ENCODE measurements at regions not wholly inside any gene's neighbourhood (a gene's known extent, or its start where the extent isn't known, plus 50 kb on each side); places are given as distances from the start of the nearest gene placed in this dataset.

DNA sequence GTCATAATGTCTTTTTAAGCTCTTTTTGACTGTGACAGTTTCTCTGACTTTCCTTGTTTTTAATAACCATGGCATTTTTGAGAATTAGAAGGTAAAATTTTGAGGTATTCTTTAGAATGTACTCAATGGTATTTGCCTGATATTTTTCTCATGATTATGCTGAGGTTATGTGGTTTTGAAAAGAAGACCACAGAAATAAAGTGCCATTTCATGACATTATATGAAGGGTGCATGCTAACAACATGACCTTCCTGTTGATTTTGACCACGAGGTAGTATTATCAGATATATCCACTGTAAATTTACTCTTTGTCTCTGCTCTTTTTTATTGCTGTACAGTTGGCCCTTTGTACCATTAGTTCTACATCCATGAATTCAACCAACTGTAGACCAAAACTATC, 1418.5 kb downstream of the PLA2G4A start:
- Histone ChIP-seq H3K27ac (no peak overlapping the region), H3K36me3 (no peaks in the 10 kb centered on the region), H3K4me1 (no peaks in the 10 kb centered on the region), H3K4me3 (replicated peaks in 1 of 3) (no peak overlapping the region), H3K27me3 (no peaks in the 10 kb centered on the region), H3K9me3 (no peaks in the 10 kb centered on the region)
- DNase-seq, result no peak
- intact Hi-C loops (cut with DNase I), result no loop called here
- no peak for TF ChIP-seq POLR2A (IDR thresholded peaks at IDR 0.05)
- TF ChIP-seq, protein P1, sequence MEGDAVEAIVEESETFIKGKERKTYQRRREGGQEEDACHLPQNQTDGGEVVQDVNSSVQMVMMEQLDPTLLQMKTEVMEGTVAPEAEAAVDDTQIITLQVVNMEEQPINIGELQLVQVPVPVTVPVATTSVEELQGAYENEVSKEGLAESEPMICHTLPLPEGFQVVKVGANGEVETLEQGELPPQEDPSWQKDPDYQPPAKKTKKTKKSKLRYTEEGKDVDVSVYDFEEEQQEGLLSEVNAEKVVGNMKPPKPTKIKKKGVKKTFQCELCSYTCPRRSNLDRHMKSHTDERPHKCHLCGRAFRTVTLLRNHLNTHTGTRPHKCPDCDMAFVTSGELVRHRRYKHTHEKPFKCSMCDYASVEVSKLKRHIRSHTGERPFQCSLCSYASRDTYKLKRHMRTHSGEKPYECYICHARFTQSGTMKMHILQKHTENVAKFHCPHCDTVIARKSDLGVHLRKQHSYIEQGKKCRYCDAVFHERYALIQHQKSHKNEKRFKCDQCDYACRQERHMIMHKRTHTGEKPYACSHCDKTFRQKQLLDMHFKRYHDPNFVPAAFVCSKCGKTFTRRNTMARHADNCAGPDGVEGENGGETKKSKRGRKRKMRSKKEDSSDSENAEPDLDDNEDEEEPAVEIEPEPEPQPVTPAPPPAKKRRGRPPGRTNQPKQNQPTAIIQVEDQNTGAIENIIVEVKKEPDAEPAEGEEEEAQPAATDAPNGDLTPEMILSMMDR (IDR thresholded peaks at IDR 0.05), result no peak
- 56 to 60% methylated on average over 1 of the region's 1 CpG for WGBS, 2 donors

DNA sequence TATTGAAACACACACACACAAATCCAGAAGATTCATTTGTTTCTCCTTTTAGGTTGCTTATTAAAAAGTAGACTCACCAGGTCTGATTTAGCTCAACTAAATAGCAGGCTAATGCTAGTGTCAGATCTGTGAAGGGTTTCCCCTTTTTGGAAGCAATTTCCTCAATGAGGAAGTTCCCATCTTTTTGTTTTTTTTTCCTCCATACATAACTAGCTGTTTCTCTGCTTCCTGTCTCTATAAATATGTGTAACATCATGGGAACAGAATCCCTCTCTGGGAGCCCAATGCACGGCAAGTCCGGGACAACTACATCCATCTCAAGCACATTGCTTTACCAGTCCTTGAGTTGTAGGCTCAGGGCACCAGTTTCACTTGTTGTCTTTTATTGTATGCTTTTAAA, 1421.1 kb downstream of the PLA2G4A start:
- 57 to 70% methylated on average over 2 of the region's 2 CpGs for WGBS, 2 donors
- H3K4me1 ChIP-seq, result no peaks in the 10 kb centered on the region
- no peak overlapping the region for H3K4me3 ChIP-seq (replicated peaks in 1 of 3)
- intact Hi-C loops (cut with DNase I), result no loop called here
- no peaks in the 10 kb centered on the region for H3K36me3 ChIP-seq
- no peak for DNase-seq
- H3K27ac ChIP-seq, result no peak overlapping the region
- H3K9me3 ChIP-seq, result no peaks in the 10 kb centered on the region
- TF ChIP-seq, protein P1 (IDR thresholded peaks at IDR 0.05), result no peak
- no peak for TF ChIP-seq POLR2A (IDR thresholded peaks at IDR 0.05)
- no peaks in the 10 kb centered on the region for H3K27me3 ChIP-seq

DNA sequence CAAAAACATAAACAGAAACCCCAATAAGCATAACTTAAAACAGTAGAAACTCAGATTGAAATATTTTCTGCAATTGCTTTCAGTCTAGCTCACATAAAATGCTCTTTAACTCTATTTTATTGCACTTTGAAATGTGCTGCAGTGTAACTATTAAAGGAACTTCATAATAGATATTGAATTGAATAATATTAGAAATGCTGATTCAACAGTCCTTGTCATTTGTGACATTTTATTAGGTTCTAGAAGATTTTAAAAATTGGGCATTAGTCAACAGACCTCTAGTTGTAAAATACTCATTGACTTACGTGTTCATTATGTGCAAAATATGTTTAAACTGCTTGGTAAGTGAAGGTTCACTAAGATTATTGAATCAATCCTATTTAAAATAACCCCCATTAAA, 1422.3 kb downstream of the PLA2G4A start:
- H3K27ac ChIP-seq, result no peak overlapping the region
- DNase-seq, result no peak
- 90 to 97% methylated on average over 1 of the region's 1 CpG for WGBS, 2 donors
- no peak overlapping the region for H3K4me3 ChIP-seq (replicated peaks in 1 of 3)
- intact Hi-C loops (cut with DNase I), result no loop called here
- no peaks in the 10 kb centered on the region for H3K36me3 ChIP-seq
- H3K9me3 ChIP-seq, result no peaks in the 10 kb centered on the region
- H3K27me3 ChIP-seq, result no peaks in the 10 kb centered on the region
- H3K4me1 ChIP-seq, result no peaks in the 10 kb centered on the region
- TF ChIP-seq POLR2A (IDR thresholded peaks at IDR 0.05), result no peak
- TF ChIP-seq, protein P1 (IDR thresholded peaks at IDR 0.05), result no peak

DNA sequence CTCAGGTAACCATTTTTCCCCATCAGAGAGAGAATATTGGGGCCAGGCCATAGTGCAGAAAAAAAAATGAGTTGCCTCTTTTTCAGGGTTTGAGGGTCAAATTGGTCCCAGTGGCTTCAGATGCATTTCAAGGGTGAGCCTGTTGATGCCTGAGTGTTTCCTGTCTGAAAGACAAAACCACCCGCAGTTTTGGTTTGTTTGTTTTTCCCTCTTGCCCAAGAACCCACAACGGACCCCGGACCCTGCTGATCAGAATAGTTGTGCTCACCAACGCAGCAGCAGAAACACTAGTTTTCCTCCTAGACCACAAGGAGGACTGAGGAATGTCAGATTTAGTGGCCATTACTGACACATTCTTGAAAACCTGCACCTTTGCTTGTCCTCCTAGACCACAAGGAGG, 1433.1 kb downstream of the PLA2G4A start:
- no peaks in the 10 kb centered on the region for H3K27me3 ChIP-seq
- TF ChIP-seq POLR2A (IDR thresholded peaks at IDR 0.05), result no peak
- TF ChIP-seq, protein P1 (IDR thresholded peaks at IDR 0.05), result no peak
- no peak for DNase-seq
- H3K4me3 ChIP-seq (replicated peaks in 1 of 3), result no peak overlapping the region
- WGBS, 2 donors, result 77 to 81% methylated on average over 4 of the region's 4 CpGs
- H3K27ac ChIP-seq, result no peak overlapping the region
- H3K9me3 ChIP-seq, result no peaks in the 10 kb centered on the region
- H3K4me1 ChIP-seq, result no peaks in the 10 kb centered on the region
- intact Hi-C loops (cut with DNase I), result no loop called here
- no peaks in the 10 kb centered on the region for H3K36me3 ChIP-seq

DNA sequence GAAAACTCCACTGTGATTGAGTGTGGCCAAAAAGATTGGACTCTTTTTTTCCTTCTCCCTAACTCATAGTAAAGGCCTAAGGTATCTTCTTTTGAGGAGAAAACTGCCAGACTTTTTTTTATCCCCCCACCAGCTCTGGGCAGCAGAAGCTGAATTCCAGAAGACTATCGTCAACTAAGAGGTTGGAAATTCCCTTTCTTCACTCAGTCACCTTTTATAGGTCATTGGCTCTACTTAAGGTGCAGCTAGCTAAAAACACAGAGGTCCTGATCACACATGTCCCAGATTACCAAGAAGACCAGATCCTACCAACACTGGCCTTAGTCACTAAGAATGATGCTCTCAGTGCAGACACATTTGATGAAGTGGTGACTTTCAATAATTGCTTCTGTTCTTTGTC, 1441.2 kb downstream of the PLA2G4A start:
- intact Hi-C loops (cut with DNase I), result no loop called here
- H3K27ac ChIP-seq, result no peak overlapping the region
- 74 to 96% methylated on average over 1 of the region's 1 CpG for WGBS, 2 donors

More for the DNA sequence above, 1441.2 kb downstream of the PLA2G4A start:
- no peak for DNase-seq
- H3K36me3 ChIP-seq, result no peaks in the 10 kb centered on the region
- H3K4me1 ChIP-seq, result no peaks in the 10 kb centered on the region
- H3K4me3 ChIP-seq (replicated peaks in 1 of 3), result no peak overlapping the region
- TF ChIP-seq POLR2A (IDR thresholded peaks at IDR 0.05), result no peak
- TF ChIP-seq, protein P1 (IDR thresholded peaks at IDR 0.05), result no peak
- H3K27me3 ChIP-seq, result no peaks in the 10 kb centered on the region
- H3K9me3 ChIP-seq, result no peaks in the 10 kb centered on the region
